ENCODE measurements at regions not wholly inside any gene's neighbourhood (a gene's known extent, or its start where the extent isn't known, plus 50 kb on each side); places are given as distances from the start of the nearest gene placed in this dataset.

DNA sequence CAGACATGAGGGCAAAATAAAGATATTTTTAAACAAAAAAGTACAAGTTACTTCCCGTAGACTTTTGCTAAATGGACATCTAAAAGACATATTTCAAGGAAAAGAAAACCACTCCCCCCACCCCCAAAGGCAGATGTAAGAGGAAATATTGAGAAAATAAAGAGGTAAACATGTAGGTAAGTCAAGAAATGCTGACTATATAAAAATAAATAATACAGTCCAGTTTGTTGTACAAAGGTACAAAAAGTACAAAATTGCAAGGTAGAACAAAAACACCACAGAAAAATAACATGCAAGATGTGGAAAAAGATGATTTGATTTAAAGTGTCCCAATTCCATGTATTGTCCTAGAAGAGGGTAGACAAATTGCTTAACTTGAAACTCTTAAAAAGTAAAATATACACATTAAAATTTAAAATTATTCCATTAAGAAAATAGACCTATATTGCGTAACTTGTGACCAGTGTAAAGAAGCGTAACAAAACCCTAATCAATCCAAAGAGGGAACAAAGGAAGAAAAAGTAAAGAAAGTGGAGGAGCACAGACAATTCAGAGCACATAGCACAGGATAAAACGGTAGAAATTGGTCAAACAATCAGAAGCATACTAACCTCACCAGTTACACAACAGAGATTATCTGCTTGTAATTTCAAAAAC, 58.4 kb upstream of the FAM216B start:
- DNase-seq, result no peak

DNA sequence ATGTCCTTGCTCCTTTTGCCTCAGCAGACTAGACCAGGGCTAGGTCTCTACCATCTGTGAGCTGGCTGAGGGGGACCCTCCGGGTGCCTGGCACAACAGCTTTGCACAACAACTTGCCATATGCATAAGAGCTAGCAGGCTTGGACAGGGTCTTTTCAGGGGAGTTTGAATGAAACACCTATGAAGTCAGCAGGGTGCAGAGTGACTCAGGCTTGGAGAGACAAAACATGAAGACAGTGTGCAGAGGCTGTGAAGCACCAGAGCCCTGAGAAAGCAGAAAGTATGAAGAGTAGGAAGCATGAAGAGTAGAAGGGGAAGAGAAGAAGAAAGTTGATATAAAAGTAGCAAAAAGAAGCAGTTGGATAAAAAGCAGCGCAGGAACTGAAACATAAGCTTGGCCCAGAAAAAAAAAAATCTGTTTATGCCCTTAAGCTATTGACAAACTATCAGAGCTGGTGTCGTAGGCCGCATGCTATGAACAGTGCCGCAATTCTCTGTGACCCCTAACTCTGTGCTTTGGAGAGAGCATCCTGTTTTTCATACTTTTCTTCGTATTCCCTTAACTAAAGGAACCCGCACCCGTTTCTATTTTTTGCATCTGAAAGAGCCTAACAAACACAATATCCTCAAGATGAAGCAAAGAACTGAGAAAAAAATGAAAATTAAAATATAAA, 52.7 kb upstream of the FAM216B start:
- DNase-seq, result no peak

DNA sequence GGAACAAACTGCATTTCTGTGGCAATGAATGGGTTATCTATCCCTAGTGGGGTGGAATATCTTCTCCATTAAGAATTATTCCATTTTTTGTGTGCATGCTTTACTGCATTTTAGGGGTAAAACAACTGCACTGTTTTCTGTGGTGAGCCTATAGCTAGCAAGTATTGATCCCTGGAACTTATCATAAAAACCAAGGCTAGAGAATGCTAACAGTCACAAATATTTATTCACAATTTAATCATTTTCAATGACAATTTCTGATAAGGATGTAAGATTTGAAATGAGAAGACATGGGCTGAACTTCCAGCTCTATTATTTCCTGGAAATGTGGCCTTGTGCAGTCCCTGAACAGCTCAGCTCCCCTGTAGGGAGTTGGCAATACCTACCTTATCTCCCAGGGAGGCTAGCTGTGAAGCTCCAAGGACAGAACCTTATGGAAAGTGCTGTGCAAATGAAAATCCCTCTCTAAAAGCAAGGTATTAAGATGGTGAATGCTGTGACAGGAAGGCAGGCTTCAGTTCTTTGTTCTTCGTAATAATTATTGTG, 51.5 kb upstream of the FAM216B start:
- no peak for DNase-seq
